ENCODE measurements at regions not wholly inside any gene's neighbourhood (a gene's known extent, or its start where the extent isn't known, plus 50 kb on each side); places are given as distances from the start of the nearest gene placed in this dataset.

GRCh38 chr22:46061501-46062231 lies 84.7 kb upstream of the WNT7B start:
- H3K36me3 ChIP-seq (replicated peaks in 1 of 2): no peaks in the 10 kb centered on the region
- intact Hi-C loops (cut with DNase I): no loop called here
- no peak overlapping the region for H3K4me3 ChIP-seq
- H3K4me1 ChIP-seq (replicated peaks in 1 of 2): peaks cover 22 to 59% of the 10 kb centered on the region in 2 donors
- H3K9me3 ChIP-seq (replicated peaks in 1 of 3): no peaks in the 10 kb centered on the region
- H3K27me3 ChIP-seq: no peaks in the 10 kb centered on the region
- WGBS, 4 donors: 79 to 86% (median 82%) methylated on average over 9 to 79 of the region's 79 CpGs
- DNase-seq: peak in 4 of 7 donors; percentile 7 to 51 (median 18)
- TF ChIP-seq CTCF (IDR thresholded peaks at IDR 0.05): no peak
- no peak for TF ChIP-seq POLR2A (IDR thresholded peaks at IDR 0.05)
- H3K27ac ChIP-seq: peak overlapping the region in 2 of 5 donors; percentile 14 to 46

DNA sequence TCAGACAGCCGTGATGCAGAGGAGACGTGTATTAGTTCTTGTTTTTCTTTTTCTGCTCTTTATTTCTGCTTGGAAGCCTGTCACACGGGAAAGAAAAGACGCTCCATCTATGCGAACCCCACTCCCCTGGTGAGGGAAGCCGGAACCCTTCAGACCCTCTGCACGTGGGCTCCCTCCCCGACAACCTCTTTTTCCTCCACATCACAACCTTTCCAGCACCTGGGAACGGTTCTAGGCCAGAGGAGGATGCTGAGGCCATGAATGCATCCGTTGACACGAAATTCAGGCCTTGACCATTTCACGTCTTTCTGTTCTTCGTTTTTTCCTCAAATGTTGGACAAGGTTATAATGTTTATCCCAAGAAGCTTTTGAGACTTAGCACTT lies 85.3 kb upstream of the WNT7B start:
- Histone ChIP-seq H3K27ac (no peak overlapping the region), H3K4me3 (no peak overlapping the region), H3K36me3 (replicated peaks in 1 of 2) (no peaks in the 10 kb centered on the region), H3K9me3 (replicated peaks in 1 of 3) (no peaks in the 10 kb centered on the region), H3K4me1 (replicated peaks in 1 of 2) (peaks cover 23 to 59% of the 10 kb centered on the region in 2 donors), H3K27me3 (no peaks in the 10 kb centered on the region)
- 90 to 94% (median 93%) methylated on average over 13 of the region's 13 CpGs for WGBS, 4 donors
- TF ChIP-seq POLR2A (IDR thresholded peaks at IDR 0.05) (no peak), CTCF (IDR thresholded peaks at IDR 0.05) (no peak)
- intact Hi-C loops (cut with DNase I): no loop called here
- DNase-seq: peak in 3 of 7 donors; percentile 2 to 42 (median 14)

GRCh38 chr22:46062971-46063631 lies 86.1 kb upstream of the WNT7B start:
- Histone ChIP-seq H3K4me1 (replicated peaks in 1 of 2) (peaks cover 25 to 59% of the 10 kb centered on the region in 2 donors), H3K36me3 (replicated peaks in 1 of 2) (no peaks in the 10 kb centered on the region), H3K27ac (peak overlapping the region in 1 of 5 donors; percentile 6), H3K4me3 (no peak overlapping the region), H3K27me3 (no peaks in the 10 kb centered on the region), H3K9me3 (replicated peaks in 1 of 3) (no peaks in the 10 kb centered on the region)
- 84 to 91% (median 88%) methylated on average over 11 to 15 of the region's 15 CpGs for WGBS, 4 donors
- TF ChIP-seq POLR2A (IDR thresholded peaks at IDR 0.05) (no peak), CTCF (IDR thresholded peaks at IDR 0.05) (no peak)
- intact Hi-C loops (cut with DNase I): no loop called here
- DNase-seq: peak in 4 of 7 donors; percentile 4 to 44 (median 16)

GRCh38 chr22:46063846-46064227 lies 86.5 kb upstream of the PPARA start:
- H3K4me3 ChIP-seq: no peak overlapping the region
- no peaks in the 10 kb centered on the region for H3K9me3 ChIP-seq (replicated peaks in 1 of 3)
- TF ChIP-seq POLR2A (IDR thresholded peaks at IDR 0.05): no peak
- TF ChIP-seq CTCF (IDR thresholded peaks at IDR 0.05): no peak
- DNase-seq: peak in 4 of 7 donors; percentile 6 to 47 (median 15)
- H3K27me3 ChIP-seq: no peaks in the 10 kb centered on the region
- H3K27ac ChIP-seq: peak overlapping the region in 2 of 5 donors; percentile 64 to 98
- 83 to 92% (median 90%) methylated on average over 11 of the region's 11 CpGs for WGBS, 4 donors
- intact Hi-C loops (cut with DNase I): no loop called here
- peaks cover 32 to 59% of the 10 kb centered on the region in 2 donors for H3K4me1 ChIP-seq (replicated peaks in 1 of 2)
- H3K36me3 ChIP-seq (replicated peaks in 1 of 2): no peaks in the 10 kb centered on the region

Measured in adrenal gland (tissue), 9 donors.